Upper lobe of left lung (tissue), 4 donors: ENCODE measurements at regions not wholly inside any gene's neighbourhood (a gene's known extent, or its start where the extent isn't known, plus 50 kb on each side); places are given as distances from the start of the nearest gene placed in this dataset.

Experiments
- CTCF ChIP-seq, 6 experiments: fragments of 450-650 bp in 4 of 6; fragments of 200-600 bp in 2 of 6; sonication (generic) in 2 of 6; IDR thresholded peaks; one replicate each; pipeline ENCODE4 v1.5.1; 2016 to 2019; ENCODE audit warnings: antibody characterized with exemption in 6 of 6
- POLR2A ChIP-seq, 4 donors: fragments of 450-650 bp; IDR thresholded peaks; one replicate each; pipeline ENCODE4 v1.5.1; 2016 to 2017; ENCODE audit warnings: antibody characterized with exemption in 4 of 4, mild to moderate bottlenecking in 2 of 4

GRCh38 chr18:23337599-23338444 is 115.3 kb upstream of the RIOK3 start:
- TF ChIP-seq CTCF (IDR thresholded peaks at IDR 0.05) (no peak), POLR2A (IDR thresholded peaks at IDR 0.05) (no peak)
